NOMO-1 (cell line): ENCODE measurements at regions not wholly inside any gene's neighbourhood (a gene's known extent, or its start where the extent isn't known, plus 50 kb on each side); places are given as distances from the start of the nearest gene placed in this dataset.

ENCODE experiments used
- DNase-seq, 2 experiments: peaks; one replicate each; lab custom pipeline; 2025; ENCODE audit not compliant: unreplicated experiment in 2 of 2; lab: John Stamatoyannopoulos, UW

GRCh38 chr2:52964916-52965530 lies 802.6 kb upstream of the CHAC2 start:
- no peak for DNase-seq

- no peak for DNase-seq
Measured at GRCh38 chr2:52961403-52961802, 806.2 kb upstream of the CHAC2 start.

DNA sequence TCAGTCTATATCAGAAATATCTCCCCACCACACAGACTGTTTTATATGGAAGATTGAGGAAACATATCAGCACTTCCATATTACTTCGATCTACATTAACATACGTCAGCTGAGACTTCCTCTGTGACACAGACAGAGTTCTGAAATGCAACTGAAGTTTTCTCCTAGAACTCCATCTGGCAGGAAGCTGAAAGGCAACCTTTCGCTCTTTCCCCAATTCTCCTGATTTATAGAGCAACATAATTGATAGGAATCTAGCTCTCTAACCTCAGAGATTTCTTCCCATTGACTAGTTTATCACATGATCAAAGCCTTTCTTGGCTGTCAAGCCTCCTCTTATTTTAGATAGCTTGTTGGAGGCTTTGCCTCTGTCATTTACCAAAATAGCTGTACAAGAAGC lies 806.7 kb upstream of the CHAC2 start:
- no peak for DNase-seq

GRCh38 chr2:52959801-52960200 lies 807.8 kb upstream of the CHAC2 start:
- no peak for DNase-seq

- DNase-seq: no peak
Measured at GRCh38 chr2:52956766-52957165, 810.8 kb upstream of the CHAC2 start.

DNA sequence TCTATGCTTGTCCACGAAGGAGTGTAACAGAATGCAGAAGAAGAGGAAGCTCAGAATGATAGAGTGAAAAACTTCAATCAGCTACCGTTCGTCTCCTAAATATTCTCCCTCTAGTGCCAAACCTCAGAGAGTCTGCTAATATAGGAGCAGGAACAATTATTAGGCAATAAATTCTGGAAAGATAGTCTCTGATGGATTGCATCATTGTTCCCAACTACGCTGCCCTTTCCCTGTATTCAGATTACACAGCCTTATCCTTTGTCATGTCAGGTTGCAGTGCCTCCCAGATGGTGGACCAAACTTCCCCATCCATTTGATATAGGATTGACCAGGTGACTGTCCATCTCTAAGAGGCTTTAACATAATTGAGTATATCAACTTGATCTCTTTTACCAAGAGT lies 811.5 kb upstream of the CHAC2 start:
- DNase-seq: no peak

DNA sequence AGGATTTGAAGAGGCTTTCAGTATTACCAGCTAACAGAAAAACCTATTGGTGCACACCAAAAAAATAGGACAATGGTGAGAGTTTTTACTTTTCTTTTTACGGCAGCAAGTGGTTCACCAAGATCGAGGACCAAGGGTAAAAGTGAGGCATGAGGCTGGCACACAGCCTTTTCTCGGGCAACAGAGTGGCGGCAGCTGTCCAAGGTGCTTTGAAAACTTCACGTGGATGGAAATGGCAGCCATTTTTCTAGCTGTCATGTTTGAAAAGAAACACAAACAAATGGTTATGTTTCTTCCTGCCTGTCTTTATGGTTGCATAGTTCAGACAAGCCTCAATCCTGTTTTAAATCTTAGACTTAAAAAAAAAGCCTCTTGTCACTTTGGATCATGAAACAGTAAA lies 812.5 kb upstream of the CHAC2 start:
- no peak for DNase-seq

DNA sequence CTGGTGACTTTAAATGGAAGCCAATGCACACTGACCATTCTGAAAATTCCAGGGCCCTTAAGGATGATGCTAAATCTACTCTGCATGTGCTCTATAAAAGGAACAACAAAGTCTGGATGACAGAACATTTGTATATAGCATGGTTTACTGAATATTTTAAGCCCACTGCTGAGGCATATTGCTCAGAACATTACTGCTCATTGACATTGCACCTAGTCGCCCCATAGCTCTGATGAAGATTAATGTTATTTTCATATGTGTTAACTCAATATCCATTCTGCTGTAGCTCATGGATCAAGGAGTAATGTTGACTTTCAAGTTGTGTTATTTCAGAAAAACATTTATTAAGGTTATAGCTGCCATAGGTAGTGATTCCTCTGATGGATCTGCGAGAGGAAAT lies 827.5 kb upstream of the CHAC2 start:
- no peak for DNase-seq

DNA sequence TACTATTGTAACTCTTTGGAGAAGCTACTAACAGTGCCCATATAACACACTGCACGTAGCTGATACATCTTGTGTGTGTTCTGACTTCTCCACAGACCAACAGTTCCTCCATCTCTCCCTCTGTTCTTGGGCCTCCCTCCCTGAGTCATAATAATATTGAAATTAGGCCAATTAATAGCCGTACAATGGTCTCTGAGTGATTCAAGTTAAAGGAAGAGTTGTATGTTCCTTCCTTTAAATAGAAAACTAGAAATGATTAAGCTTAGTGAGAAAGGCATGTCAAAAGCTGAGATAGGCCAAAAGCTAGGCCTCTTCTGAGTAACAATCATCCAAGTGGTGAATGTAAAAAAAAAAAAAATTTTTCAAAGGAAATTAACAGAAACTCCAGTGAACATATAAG lies 828.4 kb upstream of the CHAC2 start:
- no peak for DNase-seq

- DNase-seq: no peak
Measured at GRCh38 chr2:52936029-52936428, 831.6 kb upstream of the CHAC2 start.

DNA sequence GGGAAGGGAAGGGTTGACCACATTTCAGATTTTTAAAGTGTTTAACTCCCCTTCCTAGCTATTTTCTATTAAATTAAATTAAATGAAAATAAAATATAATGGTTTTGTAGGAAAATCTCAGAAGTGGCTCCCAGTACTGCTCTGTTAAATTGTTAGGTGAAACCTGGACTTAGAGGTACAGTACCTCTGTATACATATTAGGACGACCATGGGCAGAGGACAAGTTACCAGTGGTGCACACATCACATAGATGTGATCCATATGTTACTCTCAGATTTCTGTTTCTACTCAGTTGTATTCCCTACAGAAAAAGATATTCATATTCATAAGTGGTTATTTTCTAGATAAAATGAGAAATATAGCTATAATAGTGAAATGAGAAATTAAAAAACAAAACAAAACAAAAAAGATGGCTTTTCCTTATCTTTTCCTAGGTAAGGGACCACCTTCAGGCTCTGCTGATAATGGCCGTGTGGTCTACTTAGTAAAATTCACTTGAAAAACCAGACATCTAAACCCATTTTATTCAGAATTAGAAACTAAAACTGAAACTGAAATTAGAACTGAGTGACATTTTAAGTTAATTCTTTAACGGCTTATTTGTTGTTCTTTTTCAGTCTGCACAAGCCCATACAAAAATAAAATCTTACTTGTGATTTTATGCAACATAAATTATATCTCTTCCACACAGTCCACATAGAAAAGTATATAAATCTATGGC lies 832.5 kb upstream of the CHAC2 start:
- DNase-seq: no peak

- DNase-seq: no peak
Measured at GRCh38 chr2:52934323-52934898, 833.2 kb upstream of the CHAC2 start.

DNA sequence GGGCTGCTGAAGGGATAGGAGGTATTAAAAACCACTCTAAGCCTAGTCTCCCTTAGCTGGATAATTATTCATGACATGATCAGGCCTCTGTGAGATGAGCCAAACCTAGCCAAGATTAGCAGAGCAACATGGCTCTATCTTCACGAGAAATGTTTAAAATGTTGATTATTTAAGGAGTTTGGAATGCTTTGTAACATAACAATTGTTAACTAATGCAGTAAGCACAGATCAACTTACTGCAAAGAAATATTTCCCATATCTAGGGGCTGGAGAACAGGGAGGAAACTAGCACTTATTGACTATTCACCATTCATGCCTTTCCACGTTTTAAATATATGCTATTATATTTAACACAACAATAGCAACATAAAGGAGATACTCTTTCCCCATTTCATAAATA lies 833.7 kb upstream of the CHAC2 start:
- DNase-seq: no peak

- no peak for DNase-seq
Measured at GRCh38 chr2:52931660-52932059, 835.9 kb upstream of the CHAC2 start.

GRCh38 chr2:52929412-52929811 lies 838.2 kb upstream of the CHAC2 start:
- no peak for DNase-seq

- no peak for DNase-seq
Measured at GRCh38 chr2:52919673-52920072, 847.9 kb upstream of the CHAC2 start.

DNA sequence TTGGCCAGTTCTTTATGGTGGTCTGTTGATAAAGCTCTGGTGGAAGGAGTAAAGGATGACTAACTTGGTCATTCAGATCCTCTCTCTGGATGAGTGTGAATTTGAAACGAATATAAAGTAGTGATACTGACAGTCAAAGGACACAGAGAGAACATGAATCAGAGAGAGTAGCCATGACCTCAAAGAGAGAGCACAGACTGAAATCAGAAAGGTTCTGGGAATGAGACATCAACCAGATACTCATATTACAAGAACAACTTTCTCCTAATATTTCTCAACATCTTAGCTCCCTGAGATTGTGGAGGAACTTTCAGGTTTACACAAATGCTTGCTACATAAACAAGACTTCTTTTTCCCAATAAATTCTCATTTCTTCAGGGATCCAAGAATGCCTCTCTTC lies 849.1 kb upstream of the CHAC2 start:
- DNase-seq: no peak

- no peak for DNase-seq
Measured at GRCh38 chr2:52916981-52917380, 850.6 kb upstream of the CHAC2 start.

- DNase-seq: no peak
Measured at GRCh38 chr2:52904355-52904891, 863.2 kb upstream of the CHAC2 start.

- no peak for DNase-seq
Measured at GRCh38 chr2:52897511-52898044, 870.0 kb upstream of the CHAC2 start.

DNA sequence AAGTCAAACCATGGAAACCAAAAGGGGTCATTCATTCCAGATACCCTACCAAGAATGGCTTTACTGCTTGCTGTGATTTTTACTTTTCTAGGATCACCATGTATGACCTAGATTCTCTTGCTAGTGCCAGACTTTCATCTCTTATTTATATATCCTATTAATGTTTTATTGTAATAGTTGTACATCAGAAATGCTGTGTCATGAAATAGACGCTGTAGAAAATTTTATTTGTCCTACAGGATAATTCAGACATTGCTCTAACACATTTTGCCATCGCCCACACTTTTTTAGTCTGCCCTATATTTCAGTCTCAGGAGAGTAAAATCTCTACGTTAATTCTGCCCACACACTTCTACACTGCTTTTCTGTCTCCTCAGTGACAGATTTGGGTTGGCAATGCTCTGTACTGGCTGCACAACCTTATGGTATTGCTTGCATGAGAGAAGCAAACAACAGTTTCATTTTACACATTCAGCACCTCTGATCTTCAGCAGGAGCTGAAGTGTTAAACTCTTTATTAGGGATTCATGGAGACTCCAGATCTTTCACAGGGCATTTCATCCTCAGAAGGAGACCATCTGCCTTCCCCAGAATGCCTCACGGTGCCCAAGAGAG lies 871.8 kb upstream of the CHAC2 start:
- no peak for DNase-seq
